ENCODE measurements at regions not wholly inside any gene's neighbourhood (a gene's known extent, or its start where the extent isn't known, plus 50 kb on each side); places are given as distances from the start of the nearest gene placed in this dataset.

GRCh38 chr6:137645850-137646249, 151.7 kb upstream of the OLIG3 start:
- CTCF ChIA-PET: no interaction called here
- intact Hi-C loops (cut with micrococcal nuclease): no loop called here
- H3K27ac Mint-ChIP-seq (ENCODE audit: low read depth, unreplicated experiment): no peak overlapping the region
- no peaks in the 10 kb centered on the region for H3K27me3 Mint-ChIP-seq (ENCODE audit: insufficient read depth, unreplicated experiment)
- no peak for TF ChIP-seq CTCF (IDR thresholded peaks at IDR 0.05; ENCODE audit: unreplicated experiment)
- H3K9me3 Mint-ChIP-seq (ENCODE audit: unreplicated experiment): no peaks in the 10 kb centered on the region
- no peaks in the 10 kb centered on the region for H3K36me3 Mint-ChIP-seq (ENCODE audit: insufficient read depth, unreplicated experiment)
- no TSS peak for BruUV-seq (replicated peaks)
- DNase-seq (ENCODE audit: unreplicated experiment): no peak
- H3K4me1 Mint-ChIP-seq (ENCODE audit: insufficient read depth, unreplicated experiment): peaks cover 12% of the 10 kb centered on the region
- POLR2A ChIA-PET: no interaction called here
- no peak overlapping the region for H3K4me3 Mint-ChIP-seq (ENCODE audit: unreplicated experiment)

GRCh38 chr6:137646484-137646883, 152.3 kb upstream of the OLIG3 start:
- CTCF ChIA-PET: interaction anchor here (0.7 kb wide), 1 partner anchor 941 kb away, joined by 3 read pairs; no protein-coding TSS in a partner anchor
- H3K4me1 Mint-ChIP-seq (ENCODE audit: insufficient read depth, unreplicated experiment): peaks cover 12% of the 10 kb centered on the region
- DNase-seq (ENCODE audit: unreplicated experiment): no peak
- H3K4me3 Mint-ChIP-seq (ENCODE audit: unreplicated experiment): no peak overlapping the region
- no peak for TF ChIP-seq CTCF (IDR thresholded peaks at IDR 0.05; ENCODE audit: unreplicated experiment)
- intact Hi-C loops (cut with micrococcal nuclease): no loop called here
- H3K27me3 Mint-ChIP-seq (ENCODE audit: insufficient read depth, unreplicated experiment): no peaks in the 10 kb centered on the region
- no peaks in the 10 kb centered on the region for H3K36me3 Mint-ChIP-seq (ENCODE audit: insufficient read depth, unreplicated experiment)
- H3K9me3 Mint-ChIP-seq (ENCODE audit: unreplicated experiment): no peaks in the 10 kb centered on the region
- POLR2A ChIA-PET: no interaction called here
- H3K27ac Mint-ChIP-seq (ENCODE audit: low read depth, unreplicated experiment): no peak overlapping the region
- BruUV-seq (replicated peaks): no TSS peak

GRCh38 chr6:137647762-137648447, 153.7 kb upstream of the OLIG3 start:
- no peak overlapping the region for H3K4me3 Mint-ChIP-seq (ENCODE audit: unreplicated experiment)
- intact Hi-C loops (cut with micrococcal nuclease): no loop called here
- no peaks in the 10 kb centered on the region for H3K9me3 Mint-ChIP-seq (ENCODE audit: unreplicated experiment)
- ChIA-PET POLR2A (interaction anchor here (0.6 to 0.9 kb wide), 3 partner anchors 11 to 490 kb away, joined by 3 to 5 read pairs (median 3); no protein-coding TSS in a partner anchor), CTCF (no interaction called here)
- no peak for DNase-seq (ENCODE audit: unreplicated experiment)
- H3K27ac Mint-ChIP-seq (ENCODE audit: low read depth, unreplicated experiment): no peak overlapping the region
- H3K36me3 Mint-ChIP-seq (ENCODE audit: insufficient read depth, unreplicated experiment): no peaks in the 10 kb centered on the region
- peaks cover 12% of the 10 kb centered on the region for H3K4me1 Mint-ChIP-seq (ENCODE audit: insufficient read depth, unreplicated experiment)
- no peaks in the 10 kb centered on the region for H3K27me3 Mint-ChIP-seq (ENCODE audit: insufficient read depth, unreplicated experiment)
- no TSS peak for BruUV-seq (replicated peaks)
- TF ChIP-seq CTCF (IDR thresholded peaks at IDR 0.05; ENCODE audit: unreplicated experiment): no peak

GRCh38 chr6:137650720-137651119, 156.5 kb upstream of the OLIG3 start:
- no peaks in the 10 kb centered on the region for H3K36me3 Mint-ChIP-seq (ENCODE audit: insufficient read depth, unreplicated experiment)
- no peaks in the 10 kb centered on the region for H3K9me3 Mint-ChIP-seq (ENCODE audit: unreplicated experiment)
- no peaks in the 10 kb centered on the region for H3K27me3 Mint-ChIP-seq (ENCODE audit: insufficient read depth, unreplicated experiment)
- TF ChIP-seq CTCF (IDR thresholded peaks at IDR 0.05; ENCODE audit: unreplicated experiment): no peak
- no peak for DNase-seq (ENCODE audit: unreplicated experiment)
- ChIA-PET CTCF (no interaction called here), POLR2A (interaction anchor here (0.7 kb wide), 1 partner anchor 224 kb away, joined by 4 read pairs; no protein-coding TSS in a partner anchor)
- intact Hi-C loops (cut with micrococcal nuclease): no loop called here
- H3K4me3 Mint-ChIP-seq (ENCODE audit: unreplicated experiment): no peak overlapping the region
- H3K4me1 Mint-ChIP-seq (ENCODE audit: insufficient read depth, unreplicated experiment): peaks cover 12% of the 10 kb centered on the region
- BruUV-seq (replicated peaks): no TSS peak
- no peak overlapping the region for H3K27ac Mint-ChIP-seq (ENCODE audit: low read depth, unreplicated experiment)

Data from MCF 10A (cell line).